H1 (cell line): ENCODE measurements at regions not wholly inside any gene's neighbourhood (a gene's known extent, or its start where the extent isn't known, plus 50 kb on each side); places are given as distances from the start of the nearest gene placed in this dataset.

Experiments used
- ASH2L ChIP-seq: fragments of 200-600, 300-600 bp; sonication (generic); IDR thresholded peaks from one replicate; pipeline ENCODE4 v1.7.1; 2017; ENCODE audit warnings: low read length
- CHD2 ChIP-seq: IDR thresholded peaks from 2 replicates; pipeline ENCODE4 v1.6.1; 2012; ENCODE audit warnings: low read length, improper control_type of control experiment
- CTCF ChIP-seq, 3 experiments: IDR thresholded peaks; 1 replicate in 2 of 3; 2 replicates in 1 of 3; pipeline versions ENCODE4 v1.5.1 to v1.6.1; 2011; ENCODE audit warnings: low read length in 3 of 3, mild to moderate bottlenecking in 3 of 3, inconsistent platforms in 2 of 3, low read depth in 1 of 3, moderate library complexity in 1 of 3; ENCODE audit not compliant: insufficient read depth in 1 of 3; ENCODE audit errors: control extremely low read depth in 1 of 3
- EP300 ChIP-seq, 2 experiments: IDR thresholded peaks; 1 replicate in 1 of 2; 2 replicates in 1 of 2; pipeline ENCODE4 v1.6.1; 2011 to 2012; ENCODE audit warnings: low read depth in 2 of 2, low read length in 2 of 2, mild to moderate bottlenecking in 2 of 2, borderline replicate concordance in 1 of 2, inconsistent platforms in 1 of 2, moderate library complexity in 1 of 2
- FOSL1 ChIP-seq: IDR thresholded peaks from 2 replicates; pipeline ENCODE4 v1.6.1; 2011; ENCODE audit warnings: mild to moderate bottlenecking, low read depth, low read length, moderate library complexity; ENCODE audit not compliant: insufficient read depth
- GTF2F1 ChIP-seq: IDR thresholded peaks from 2 replicates; pipeline ENCODE4 v1.6.1; 2012; ENCODE audit warnings: low read depth, low read length, improper control_type of control experiment, borderline replicate concordance
- JUND ChIP-seq: IDR thresholded peaks from 2 replicates; pipeline ENCODE4 v1.6.1; 2011; ENCODE audit warnings: mild to moderate bottlenecking, improper control_type of control experiment, low read length
- MAX ChIP-seq: IDR thresholded peaks from 2 replicates; pipeline ENCODE4 v1.6.1; 2012; ENCODE audit warnings: inconsistent platforms
- POLR2A ChIP-seq, 2 experiments: IDR thresholded peaks; 1 replicate in 1 of 2; 2 replicates in 1 of 2; pipeline ENCODE4 v1.6.1; 2011; ENCODE audit warnings: low read depth in 2 of 2, low read length in 2 of 2, mild to moderate bottlenecking in 2 of 2; ENCODE audit errors: control extremely low read depth in 1 of 2
- TAF1 ChIP-seq: IDR thresholded peaks from 2 replicates; pipeline ENCODE4 v1.6.1; 2011; ENCODE audit warnings: mild to moderate bottlenecking, low read depth, low read length
- ZNF274 ChIP-seq: IDR thresholded peaks from 2 replicates; pipeline ENCODE4 v1.7.0; 2012; ENCODE audit warnings: low read length, borderline replicate concordance; ENCODE audit errors: extremely low read depth
- TF ChIP-seq, protein P1 (sequence below): IDR thresholded peaks from 2 replicates; pipeline ENCODE4 v1.6.1; 2011; ENCODE audit warnings: low read length, improper control_type of control experiment

DNA sequence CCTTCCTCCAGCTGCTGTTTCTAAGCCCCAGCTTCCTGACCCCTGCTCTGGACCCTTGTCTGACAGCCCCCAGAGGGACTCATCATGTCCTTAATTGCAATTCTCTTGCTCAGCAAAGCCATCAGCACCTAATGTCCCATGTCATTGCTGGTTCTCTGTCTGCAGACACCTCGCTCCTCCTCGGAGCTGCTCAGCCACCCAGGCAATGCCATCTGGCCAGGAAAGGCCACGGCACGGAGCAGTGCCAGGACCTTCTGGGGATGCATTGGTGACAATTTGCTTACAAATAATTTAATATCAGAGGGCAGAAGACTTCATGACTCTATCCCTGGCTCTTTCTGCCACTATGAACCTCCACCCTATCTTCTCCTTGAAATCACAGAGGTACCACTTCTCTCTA lies 107.0 kb upstream of the THY1 start:
- TF ChIP-seq CTCF (IDR thresholded peaks at IDR 0.05; ENCODE audit: control extremely low read depth in 1 of 3, insufficient read depth in 1 of 3, low read depth in 1 of 3, low read length in 3 of 3) = no peak
- no peak for TF ChIP-seq POLR2A (IDR thresholded peaks at IDR 0.05; ENCODE audit: control extremely low read depth in 1 of 2, low read depth in 2 of 2, low read length in 2 of 2)
- no peak for TF ChIP-seq FOSL1
- TF ChIP-seq, protein P1, sequence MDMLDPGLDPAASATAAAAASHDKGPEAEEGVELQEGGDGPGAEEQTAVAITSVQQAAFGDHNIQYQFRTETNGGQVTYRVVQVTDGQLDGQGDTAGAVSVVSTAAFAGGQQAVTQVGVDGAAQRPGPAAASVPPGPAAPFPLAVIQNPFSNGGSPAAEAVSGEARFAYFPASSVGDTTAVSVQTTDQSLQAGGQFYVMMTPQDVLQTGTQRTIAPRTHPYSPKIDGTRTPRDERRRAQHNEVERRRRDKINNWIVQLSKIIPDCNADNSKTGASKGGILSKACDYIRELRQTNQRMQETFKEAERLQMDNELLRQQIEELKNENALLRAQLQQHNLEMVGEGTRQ = no peak
- TF ChIP-seq MAX = no peak
- TF ChIP-seq CHD2 = no peak
- no peak for TF ChIP-seq EP300 (IDR thresholded peaks at IDR 0.05; ENCODE audit: borderline replicate concordance in 1 of 2, low read depth in 2 of 2, low read length in 2 of 2)
- no peak for TF ChIP-seq JUND
- TF ChIP-seq ZNF274 = no peak
- no peak for TF ChIP-seq ASH2L
- TF ChIP-seq TAF1 = no peak
- TF ChIP-seq GTF2F1 = no peak
